Esophagus squamous epithelium (tissue), 5 donors: ENCODE measurements at regions not wholly inside any gene's neighbourhood (a gene's known extent, or its start where the extent isn't known, plus 50 kb on each side); places are given as distances from the start of the nearest gene placed in this dataset.

Experiments used
- DNase-seq: peaks from one replicate; lab custom pipeline; 2025; lab: John Stamatoyannopoulos, UW
- H3K27ac ChIP-seq, 4 donors: fragments of 200-600 bp; sonication (generic); one replicate each; pipeline ENCODE4 v1.5.1; 2016 to 2019; ENCODE audit warnings: mild to moderate bottlenecking in 1 of 4
- H3K27me3 ChIP-seq, 4 donors: fragments of 200-600 bp; sonication (generic); 1 replicate in 3 of 4; 2 replicates in 1 of 4; pipeline versions ENCODE4 v1.5.1 to v1.6.0; 2017 to 2021; ENCODE audit warnings: antibody characterized with exemption in 1 of 4
- H3K36me3 ChIP-seq, 3 donors: fragments of 200-600 bp; sonication (generic); one replicate each; pipeline ENCODE4 v1.5.1; 2016 to 2019
- H3K4me1 ChIP-seq, 3 donors: fragments of 200-600 bp; sonication (generic); one replicate each; pipeline ENCODE4 v1.5.1; 2017 to 2019
- H3K4me3 ChIP-seq, 4 donors: fragments of 200-600 bp; sonication (generic); 1 replicate in 3 of 4; 2 replicates in 1 of 4; pipeline ENCODE4 v1.5.1; 2016 to 2019; ENCODE audit warnings: mild to moderate bottlenecking in 2 of 4, moderate library complexity in 1 of 4
- H3K9me3 ChIP-seq, 3 donors: fragments of 200-600 bp; sonication (generic); one replicate each; pipeline ENCODE4 v1.5.1; 2016 to 2019
- POLR2A ChIP-seq, 4 donors: fragments of 450-650 bp; IDR thresholded peaks; one replicate each; pipeline ENCODE4 v1.6.1; 2017; ENCODE audit warnings: antibody characterized with exemption in 4 of 4, mild to moderate bottlenecking in 4 of 4, moderate library complexity in 3 of 4
- WGBS, 2 donors: methylation state at CpG; one replicate each; pipeline ENCODE4 v1.1.5; 2018; 5-methylcytosine and 5-hydroxymethylcytosine counted together
- intact Hi-C: fragments of 100-400 bp; cut with DNase I; formaldehyde crosslinking; loops from one replicate; pipeline ENCODE4 v1.15.0; 2022
- TF ChIP-seq, protein P1 (sequence below), 6 experiments: fragments of 450-650 bp in 4 of 6; fragments of 200-600 bp in 2 of 6; sonication (generic) in 2 of 6; IDR thresholded peaks; one replicate each; pipeline ENCODE4 v1.5.1; 2016 to 2019; ENCODE audit warnings: antibody characterized with exemption in 6 of 6, mild to moderate bottlenecking in 4 of 6, moderate library complexity in 4 of 6
- donor health status: DM: yes; HTN: yes; CAD: no.

DNA sequence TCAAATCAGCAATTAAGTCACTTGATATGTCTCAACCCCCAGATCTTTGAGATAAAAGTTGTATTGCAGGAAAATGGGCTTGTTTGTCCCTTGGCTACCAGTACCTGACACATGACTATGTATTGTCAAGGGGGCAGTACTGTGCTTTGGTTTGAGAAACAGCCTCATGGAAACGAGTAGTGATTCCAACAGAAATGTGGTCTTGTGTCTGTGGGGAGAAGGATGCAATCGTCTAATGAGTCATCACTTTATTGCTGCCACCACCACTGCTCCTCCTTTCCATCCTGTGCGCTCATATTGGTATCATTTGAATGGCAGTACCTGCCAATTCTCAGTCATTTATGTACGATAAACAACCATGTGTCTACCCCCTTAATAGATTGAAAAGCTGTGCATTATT, 72.8 kb upstream of the ARHGAP5 start:
- H3K36me3 ChIP-seq = no peaks in the 10 kb centered on the region

DNA sequence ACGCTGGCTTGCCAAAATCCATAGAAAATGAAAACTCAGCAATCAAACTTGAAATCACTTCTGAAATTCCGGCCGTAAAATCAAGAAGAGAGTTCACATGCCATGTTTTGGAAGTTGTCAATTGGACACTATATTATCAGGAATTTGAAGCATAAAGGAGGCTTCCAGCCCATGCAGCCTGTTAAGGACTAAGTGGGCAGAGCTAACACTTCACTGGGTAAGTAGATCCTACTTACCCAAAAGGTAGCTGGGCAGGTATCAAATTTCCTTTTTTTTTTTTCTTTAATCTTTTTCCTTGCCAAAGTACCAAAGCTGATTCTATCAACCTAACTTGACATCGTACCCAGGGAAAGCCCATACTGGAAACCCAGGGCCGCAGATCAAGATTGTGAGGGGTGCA, 71.5 kb upstream of the ARHGAP5 start:
- no peaks in the 10 kb centered on the region for H3K36me3 ChIP-seq
- intact Hi-C loops = no loop called here
- TF ChIP-seq, protein P1, sequence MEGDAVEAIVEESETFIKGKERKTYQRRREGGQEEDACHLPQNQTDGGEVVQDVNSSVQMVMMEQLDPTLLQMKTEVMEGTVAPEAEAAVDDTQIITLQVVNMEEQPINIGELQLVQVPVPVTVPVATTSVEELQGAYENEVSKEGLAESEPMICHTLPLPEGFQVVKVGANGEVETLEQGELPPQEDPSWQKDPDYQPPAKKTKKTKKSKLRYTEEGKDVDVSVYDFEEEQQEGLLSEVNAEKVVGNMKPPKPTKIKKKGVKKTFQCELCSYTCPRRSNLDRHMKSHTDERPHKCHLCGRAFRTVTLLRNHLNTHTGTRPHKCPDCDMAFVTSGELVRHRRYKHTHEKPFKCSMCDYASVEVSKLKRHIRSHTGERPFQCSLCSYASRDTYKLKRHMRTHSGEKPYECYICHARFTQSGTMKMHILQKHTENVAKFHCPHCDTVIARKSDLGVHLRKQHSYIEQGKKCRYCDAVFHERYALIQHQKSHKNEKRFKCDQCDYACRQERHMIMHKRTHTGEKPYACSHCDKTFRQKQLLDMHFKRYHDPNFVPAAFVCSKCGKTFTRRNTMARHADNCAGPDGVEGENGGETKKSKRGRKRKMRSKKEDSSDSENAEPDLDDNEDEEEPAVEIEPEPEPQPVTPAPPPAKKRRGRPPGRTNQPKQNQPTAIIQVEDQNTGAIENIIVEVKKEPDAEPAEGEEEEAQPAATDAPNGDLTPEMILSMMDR (IDR thresholded peaks at IDR 0.05) = no peak
- no peak for TF ChIP-seq POLR2A (IDR thresholded peaks at IDR 0.05)
- no peaks in the 10 kb centered on the region for H3K27me3 ChIP-seq
- peaks cover 0 to 20% (median 18%) of the 10 kb centered on the region in 3 donors for H3K4me1 ChIP-seq
- WGBS, 2 donors = 79 to 81% methylated on average over 4 to 5 of the region's 5 CpGs
- no peak overlapping the region for H3K27ac ChIP-seq
- DNase-seq = no peak
- H3K4me3 ChIP-seq = no peak overlapping the region
- no peaks in the 10 kb centered on the region for H3K9me3 ChIP-seq

More for the DNA sequence above, 72.8 kb upstream of the ARHGAP5 start:
- 51 to 68% methylated on average over 4 of the region's 4 CpGs for WGBS, 2 donors
- no peak overlapping the region for H3K27ac ChIP-seq
- intact Hi-C loops = no loop called here
- no peaks in the 10 kb centered on the region for H3K27me3 ChIP-seq
- peaks cover 0 to 20% (median 18%) of the 10 kb centered on the region in 3 donors for H3K4me1 ChIP-seq
- no peak for TF ChIP-seq POLR2A (IDR thresholded peaks at IDR 0.05)
- TF ChIP-seq, protein P1 (IDR thresholded peaks at IDR 0.05) = no peak
- no peaks in the 10 kb centered on the region for H3K9me3 ChIP-seq
- H3K4me3 ChIP-seq = no peak overlapping the region
- DNase-seq = no peak

DNA sequence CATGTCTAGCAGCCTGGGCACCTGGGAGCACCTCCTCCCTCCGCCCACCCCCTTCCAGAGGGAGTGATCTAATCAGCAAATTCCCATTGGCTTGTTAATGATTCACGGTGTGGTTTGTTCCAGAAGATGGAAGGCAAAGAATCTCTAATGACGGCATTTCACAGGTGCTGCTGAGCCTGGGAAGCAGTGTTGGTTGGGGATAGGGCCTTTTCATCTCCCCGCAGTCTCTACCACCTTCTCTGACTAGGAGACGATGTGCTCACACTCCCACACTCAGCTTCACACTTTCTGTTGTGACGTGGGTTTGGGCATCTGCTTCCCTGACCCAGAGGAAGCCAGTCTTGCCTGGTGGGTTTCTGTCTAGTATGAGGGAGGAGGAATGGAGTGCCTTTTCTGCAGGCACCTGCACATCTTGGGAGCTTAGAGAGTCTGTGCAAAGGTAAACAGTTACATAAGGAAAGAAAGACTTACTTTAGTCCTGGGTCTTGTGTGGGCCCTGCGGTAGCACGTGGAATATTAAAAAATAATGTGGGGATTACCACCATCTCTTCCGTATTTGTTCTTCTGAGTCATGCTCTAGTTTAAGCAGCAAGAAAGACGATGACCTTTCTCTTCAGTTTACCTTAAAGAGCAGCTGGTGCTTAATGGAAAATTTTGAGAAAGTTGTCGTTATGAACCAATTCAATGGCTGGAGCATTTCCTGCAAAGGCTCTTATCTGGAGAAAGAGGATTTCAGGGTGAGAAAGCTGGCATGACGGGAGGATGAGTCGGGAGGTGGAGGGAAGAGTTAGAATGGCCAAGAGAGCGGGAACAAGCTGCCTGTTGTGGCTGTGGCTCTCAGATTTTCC, 70.6 kb upstream of the ARHGAP5 start:
- Histone ChIP-seq H3K4me3 (no peak overlapping the region), H3K9me3 (no peaks in the 10 kb centered on the region), H3K27me3 (no peaks in the 10 kb centered on the region), H3K27ac (peak overlapping the region in 3 of 4 donors; percentile 23 to 42 (median 28)), H3K36me3 (no peaks in the 10 kb centered on the region), H3K4me1 (peaks cover 0 to 20% (median 18%) of the 10 kb centered on the region in 3 donors)
- DNase-seq = no peak
- TF ChIP-seq, protein P1 (IDR thresholded peaks at IDR 0.05) = no peak
- TF ChIP-seq POLR2A (IDR thresholded peaks at IDR 0.05) = no peak
- intact Hi-C loops = no loop called here
- 31 to 49% methylated on average over 13 of the region's 14 CpGs for WGBS, 2 donors

DNA sequence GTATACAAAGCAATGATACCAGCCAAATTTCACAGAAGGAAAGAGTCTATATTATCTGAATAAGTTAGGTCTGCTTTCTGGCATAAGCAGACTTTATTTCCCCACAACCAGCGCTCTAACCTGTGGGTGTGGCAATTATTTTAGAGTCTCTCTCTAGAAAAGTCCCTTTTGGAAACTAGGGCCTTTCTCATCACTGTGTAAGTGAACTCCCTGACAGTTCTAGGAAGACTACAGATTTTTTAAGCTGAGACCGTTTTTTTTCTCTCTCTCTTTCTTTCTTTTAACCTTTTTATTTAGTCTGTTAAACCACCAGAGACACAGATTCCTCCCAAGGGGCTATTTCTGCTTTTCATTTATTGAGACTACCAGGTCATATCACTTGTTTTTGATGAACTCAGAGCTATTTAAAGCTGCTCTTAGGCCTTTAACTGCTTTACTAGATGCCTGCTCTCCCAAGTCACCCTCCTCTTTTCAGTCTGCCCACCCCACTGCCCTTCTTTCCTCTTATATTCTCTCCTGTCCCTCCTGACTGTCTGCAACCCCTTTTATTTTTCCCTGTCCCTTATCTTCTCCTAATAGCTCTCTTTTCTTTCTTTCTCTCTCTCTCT, 69.2 kb upstream of the ARHGAP5 start:
- Histone ChIP-seq H3K27ac (no peak overlapping the region), H3K9me3 (no peaks in the 10 kb centered on the region), H3K4me1 (peaks cover 0 to 20% (median 18%) of the 10 kb centered on the region in 3 donors), H3K36me3 (no peaks in the 10 kb centered on the region), H3K4me3 (no peak overlapping the region), H3K27me3 (no peaks in the 10 kb centered on the region)
- DNase-seq = no peak
- WGBS, 2 donors = 63 to 64% methylated on average over 2 of the region's 2 CpGs
- intact Hi-C loops = no loop called here
- TF ChIP-seq POLR2A (IDR thresholded peaks at IDR 0.05) = no peak
- TF ChIP-seq, protein P1 (IDR thresholded peaks at IDR 0.05) = no peak

DNA sequence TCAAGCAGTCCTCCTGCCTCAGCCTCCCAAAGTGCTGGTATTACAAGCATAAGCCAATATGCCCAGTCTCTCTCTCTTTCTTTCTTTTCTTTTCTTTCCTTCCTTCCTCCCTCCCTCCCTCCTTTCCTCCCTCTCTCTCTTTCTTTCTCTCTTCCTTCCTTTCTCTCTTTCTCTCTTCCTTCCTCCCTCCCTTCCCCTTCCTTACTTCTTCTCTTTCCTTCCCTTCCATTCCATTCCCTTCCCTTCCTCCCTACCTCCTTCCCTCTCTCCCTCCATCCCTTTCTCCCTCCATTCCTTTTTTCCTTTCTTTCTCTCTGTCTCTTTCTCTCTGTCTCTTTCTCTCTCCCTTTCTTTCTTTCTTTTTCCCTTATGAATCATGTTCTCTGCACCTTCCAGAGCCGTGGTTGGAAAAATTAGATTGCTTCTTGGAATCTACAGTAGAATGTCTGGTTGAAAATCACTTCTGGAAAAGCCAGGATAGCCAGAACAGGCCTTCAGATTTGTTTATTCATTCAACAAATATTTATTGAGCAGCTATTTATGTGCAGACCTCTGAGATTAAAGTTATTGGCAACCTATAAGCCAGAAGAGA, 68.4 kb upstream of the ARHGAP5 start:
- H3K27ac ChIP-seq = no peak overlapping the region
- H3K36me3 ChIP-seq = no peaks in the 10 kb centered on the region
- H3K4me1 ChIP-seq = peaks cover 0 to 20% (median 18%) of the 10 kb centered on the region in 3 donors
- no peaks in the 10 kb centered on the region for H3K27me3 ChIP-seq
- WGBS, 2 donors = 69 to 86% methylated on average over 1 of the region's 1 CpG
- H3K9me3 ChIP-seq = no peaks in the 10 kb centered on the region
- no peak for TF ChIP-seq POLR2A (IDR thresholded peaks at IDR 0.05)
- TF ChIP-seq, protein P1 (IDR thresholded peaks at IDR 0.05) = no peak
- DNase-seq = no peak
- intact Hi-C loops = no loop called here
- no peak overlapping the region for H3K4me3 ChIP-seq
